Fibroblast of the aortic adventitia (primary cell): ENCODE measurements at regions not wholly inside any gene's neighbourhood (a gene's known extent, or its start where the extent isn't known, plus 50 kb on each side); places are given as distances from the start of the nearest gene placed in this dataset.

ENCODE experiments used
- DNase-seq: peaks from one replicate; pipeline ENCODE4 v3.0.0-alpha.2; 2010; ENCODE audit warnings: low read depth
- H3K4me3 ChIP-seq: 2 replicates; pipeline ENCODE4 v1.5.1; 2011; ENCODE audit warnings: low read depth, mild to moderate bottlenecking, control low read depth, low read length, moderate library complexity
- CTCF ChIP-seq: IDR thresholded peaks from 2 replicates; pipeline ENCODE4 v1.5.1; 2011; ENCODE audit warnings: mild to moderate bottlenecking, low read length, control low read depth, inconsistent platforms; ENCODE audit not compliant: insufficient read depth

DNA sequence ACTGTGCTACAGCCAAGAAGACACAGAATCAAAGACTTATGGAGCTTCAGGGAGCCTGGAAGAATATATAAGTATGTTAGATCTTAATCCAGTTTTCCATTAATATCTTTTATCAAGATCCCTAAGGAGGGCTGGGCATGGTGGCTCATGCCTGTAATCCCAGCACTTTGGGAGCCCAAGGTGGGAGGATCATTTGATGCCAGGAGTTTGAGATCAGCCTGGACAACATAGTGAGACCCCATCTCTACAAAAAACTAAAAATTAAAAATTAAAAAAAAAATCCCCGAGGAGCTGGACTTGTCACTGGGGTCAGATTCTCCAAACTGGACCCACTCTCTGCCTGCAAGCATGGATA, 113.9 kb upstream of the CDC42BPA start:
- H3K4me3 ChIP-seq, result no peak overlapping the region
- DNase-seq, result no peak
- TF ChIP-seq CTCF, result no peak

- peak; percentile 40 for DNase-seq
- TF ChIP-seq CTCF, result no peak
- H3K4me3 ChIP-seq, result no peak overlapping the region
Measured at GRCh38 chr1:227429447-227430359, 111.4 kb upstream of the CDC42BPA start.

DNA sequence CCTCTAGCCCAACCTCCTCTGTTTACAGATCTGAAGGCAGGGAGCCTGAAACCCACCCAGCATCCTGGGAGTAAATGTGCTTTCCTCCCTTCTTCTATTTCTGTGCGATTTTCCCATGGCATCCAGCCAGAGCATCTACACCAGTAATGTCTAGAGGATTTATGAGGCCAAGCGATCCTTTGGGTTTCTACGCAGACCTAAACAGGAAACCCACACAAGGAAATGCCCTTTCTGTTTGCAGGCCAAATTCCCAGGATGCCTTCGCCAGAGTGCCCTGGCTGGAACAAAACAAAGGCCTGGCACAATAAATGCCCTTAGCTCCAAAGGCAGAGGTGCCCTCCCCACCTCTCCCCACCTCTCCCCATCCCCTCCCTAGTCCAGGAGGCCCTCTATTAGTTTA, 110.5 kb upstream of the CDC42BPA start:
- TF ChIP-seq CTCF, result no peak
- no peak overlapping the region for H3K4me3 ChIP-seq
- no peak for DNase-seq

DNA sequence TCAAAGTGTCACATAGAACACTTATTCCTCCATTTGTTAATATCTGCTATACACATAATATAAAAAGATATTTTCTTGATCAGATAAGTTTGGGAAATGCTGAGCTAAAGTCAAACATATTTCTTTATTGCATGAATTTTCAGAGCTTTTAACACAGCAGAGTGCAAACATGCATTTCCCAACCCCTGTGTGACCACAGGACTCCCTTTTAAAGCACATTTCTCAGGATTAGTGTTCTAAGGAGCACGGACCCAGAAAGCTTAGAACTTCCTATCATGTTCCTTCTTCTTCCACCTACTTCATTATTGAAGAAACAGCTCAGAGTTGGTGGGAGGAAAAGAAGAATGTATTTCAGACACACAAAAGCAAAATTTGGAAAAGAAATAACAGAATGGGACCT, 109.1 kb upstream of the CDC42BPA start:
- no peak for DNase-seq
- H3K4me3 ChIP-seq, result no peak overlapping the region
- TF ChIP-seq CTCF, result no peak

DNA sequence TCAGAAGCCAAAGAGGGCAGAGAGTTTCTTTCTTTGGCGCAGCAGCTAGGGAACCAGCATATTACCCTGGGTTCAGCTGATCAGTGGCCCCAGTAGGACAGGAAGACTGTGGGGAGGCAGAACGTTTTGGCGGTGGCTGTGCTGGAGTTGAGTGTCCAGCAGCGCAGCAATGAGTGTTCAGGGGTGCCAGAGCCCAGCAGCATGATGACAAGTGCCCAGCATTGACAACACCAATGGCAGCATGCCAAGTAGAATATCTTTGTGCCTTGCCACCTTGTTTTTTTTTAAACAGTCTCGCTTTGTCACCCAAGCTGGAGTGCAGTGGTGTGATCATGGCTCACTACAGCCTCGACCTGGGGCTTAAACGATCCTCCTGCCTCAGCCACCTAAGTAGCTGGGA, 106.7 kb upstream of the CDC42BPA start:
- TF ChIP-seq CTCF, result no peak
- H3K4me3 ChIP-seq, result no peak overlapping the region
- DNase-seq, result no peak

GRCh38 chr1:227424159-227424680, 105.9 kb upstream of the CDC42BPA start:
- DNase-seq, result no peak
- TF ChIP-seq CTCF, result no peak
- H3K4me3 ChIP-seq, result no peak overlapping the region

- no peak for TF ChIP-seq CTCF
- no peak overlapping the region for H3K4me3 ChIP-seq
- DNase-seq, result no peak
Measured at GRCh38 chr1:227422581-227422980, 104.3 kb upstream of the CDC42BPA start.
